HEK293 (cell line): ENCODE measurements at regions not wholly inside any gene's neighbourhood (a gene's known extent, or its start where the extent isn't known, plus 50 kb on each side); places are given as distances from the start of the nearest gene placed in this dataset.

Experiments
- CTCF ChIA-PET: fragments of 350-600 bp; formaldehyde crosslinking; extraction: SDS; loops from one replicate; lab custom pipeline; 2021; ENCODE audit warnings: antibody characterized with exemption; lab: Yijun Ruan, JAX
- POLR2A ChIA-PET: fragments of 300-600 bp; formaldehyde crosslinking; extraction: SDS; loops from one replicate; lab custom pipeline; 2020; ENCODE audit warnings: antibody characterized with exemption, inconsistent platforms; lab: Yijun Ruan, JAX
- H3K27ac ChIP-seq: fragments of 200-500 bp; sonication (Bioruptor generic); 2 replicates; pipeline ENCODE4 v1.5.1; 2014; ENCODE audit warnings: low read depth, low read length, control low read depth, inconsistent platforms; ENCODE audit errors: extremely low read depth
- H3K36me3 ChIP-seq, 2 experiments: fragments of 200-500 bp in 1 of 2; sonication (Bioruptor generic) in 1 of 2; 1 replicate in 1 of 2; 2 replicates in 1 of 2; pipeline ENCODE4 v1.5.1; 2014 to 2017; ENCODE audit warnings: inconsistent platforms in 2 of 2, low read length in 2 of 2; ENCODE audit not compliant: control insufficient read depth in 2 of 2, insufficient read depth in 1 of 2
- H3K4me1 ChIP-seq: fragments of 200-500 bp; sonication (Bioruptor generic); 2 replicates; pipeline ENCODE4 v1.5.1; 2014; ENCODE audit warnings: mild to moderate bottlenecking, low read length, inconsistent platforms; ENCODE audit not compliant: control insufficient read depth, insufficient read depth
- H3K4me3 ChIP-seq: 2 replicates; pipeline ENCODE4 v1.5.1; 2011; ENCODE audit warnings: low read depth, mild to moderate bottlenecking, control low read depth, low read length, moderate library complexity
- H3K9me3 ChIP-seq: fragments of 200-500 bp; sonication (Bioruptor generic); 2 replicates; pipeline ENCODE4 v1.5.1; 2014; ENCODE audit warnings: low read depth, low read length, inconsistent platforms; ENCODE audit not compliant: control insufficient read depth, insufficient read depth
- GFI1B ChIP-seq: fragments of 450-650 bp; formaldehyde crosslinking; IDR thresholded peaks from 2 replicates; pipeline ENCODE4 v1.5.1; 2016; ENCODE audit warnings: missing biosample characterization, missing genetic modification characterization
- GLIS1 ChIP-seq: fragments of 450-650 bp; formaldehyde crosslinking; IDR thresholded peaks from 2 replicates; pipeline ENCODE4 v1.5.1; 2016; ENCODE audit warnings: missing biosample characterization, missing genetic modification characterization
- KLF9 ChIP-seq: fragments of 450-650 bp; formaldehyde crosslinking; IDR thresholded peaks from 2 replicates; pipeline ENCODE4 v1.5.1; 2016; ENCODE audit warnings: missing biosample characterization, missing genetic modification characterization, low read depth
- MEIS1 ChIP-seq: sonication (generic); formaldehyde crosslinking; IDR thresholded peaks from 2 replicates; pipeline ENCODE4 v1.8.1; 2022; ENCODE audit warnings: missing genetic modification reagents, mild to moderate bottlenecking, borderline replicate concordance
- SCRT2 ChIP-seq: fragments of 450-650 bp; formaldehyde crosslinking; IDR thresholded peaks from 2 replicates; pipeline ENCODE4 v1.5.1; 2016; ENCODE audit warnings: missing biosample characterization, missing genetic modification characterization
- ZFHX2 ChIP-seq: fragments of 450-650 bp; formaldehyde crosslinking; conservative IDR thresholded peaks from 2 replicates; pipeline ENCODE4 v1.5.1; 2016; ENCODE audit warnings: missing biosample characterization, missing genetic modification characterization
- ZFP69B ChIP-seq: fragments of 450-650 bp; formaldehyde crosslinking; IDR thresholded peaks from 2 replicates; pipeline ENCODE4 v1.5.1; 2016; ENCODE audit warnings: missing biosample characterization, missing genetic modification characterization
- ZNF146 ChIP-seq: fragments of 450-650 bp; formaldehyde crosslinking; IDR thresholded peaks from 2 replicates; pipeline ENCODE4 v1.5.1; 2016; ENCODE audit warnings: missing biosample characterization, missing genetic modification characterization
- ZNF211 ChIP-seq: fragments of 450-650 bp; formaldehyde crosslinking; IDR thresholded peaks from 2 replicates; pipeline ENCODE4 v1.5.1; 2016; ENCODE audit warnings: low read depth, missing biosample characterization, missing genetic modification characterization
- ZNF248 ChIP-seq: fragments of 450-650 bp; formaldehyde crosslinking; IDR thresholded peaks from 2 replicates; pipeline ENCODE4 v1.5.1; 2017; ENCODE audit warnings: missing biosample characterization, missing genetic modification characterization
- ZNF391 ChIP-seq: fragments of 450-650 bp; formaldehyde crosslinking; IDR thresholded peaks from 2 replicates; pipeline ENCODE4 v1.5.1; 2016; ENCODE audit warnings: low read depth, missing biosample characterization, missing genetic modification characterization, borderline replicate concordance
- ZNF473 ChIP-seq: fragments of 450-650 bp; formaldehyde crosslinking; IDR thresholded peaks from 2 replicates; pipeline ENCODE4 v1.5.1; 2017; ENCODE audit warnings: missing biosample characterization, missing genetic modification characterization
- ZNF558 ChIP-seq: fragments of 450-650 bp; formaldehyde crosslinking; IDR thresholded peaks from 2 replicates; pipeline ENCODE4 v1.5.1; 2016; ENCODE audit warnings: missing biosample characterization, missing genetic modification characterization
- ZNF624 ChIP-seq: fragments of 450-650 bp; formaldehyde crosslinking; IDR thresholded peaks from 2 replicates; pipeline ENCODE4 v1.5.1; 2017; ENCODE audit warnings: missing biosample characterization, missing genetic modification characterization
- ZNF843 ChIP-seq: fragments of 450-650 bp; formaldehyde crosslinking; IDR thresholded peaks from 2 replicates; pipeline ENCODE4 v1.5.1; 2016; ENCODE audit warnings: missing biosample characterization, missing genetic modification characterization
- ZSCAN16 ChIP-seq: fragments of 450-650 bp; formaldehyde crosslinking; IDR thresholded peaks from 2 replicates; pipeline ENCODE4 v1.5.1; 2016; ENCODE audit warnings: missing biosample characterization, missing genetic modification characterization
- TF ChIP-seq, protein P1 (sequence below): fragments of 450-650 bp; formaldehyde crosslinking; IDR thresholded peaks from 2 replicates; pipeline ENCODE4 v1.5.1; 2016; ENCODE audit warnings: missing biosample characterization, missing genetic modification characterization
- TF ChIP-seq, protein P2 (sequence below): fragments of 450-650 bp; formaldehyde crosslinking; IDR thresholded peaks from 2 replicates; pipeline ENCODE4 v1.5.1; 2016; ENCODE audit warnings: missing biosample characterization, missing genetic modification characterization, borderline replicate concordance
- TF ChIP-seq, protein P3 (sequence below): fragments of 450-650 bp; formaldehyde crosslinking; IDR thresholded peaks from 2 replicates; pipeline ENCODE4 v1.5.1; 2016; ENCODE audit warnings: missing biosample characterization, missing genetic modification characterization
- TF ChIP-seq, protein P4 (sequence below): fragments of 450-650 bp; formaldehyde crosslinking; IDR thresholded peaks from 2 replicates; pipeline ENCODE4 v1.5.1; 2017; ENCODE audit warnings: missing biosample characterization, missing genetic modification characterization
- TF ChIP-seq, protein P5 (sequence below): fragments of 450-650 bp; formaldehyde crosslinking; IDR thresholded peaks from 2 replicates; pipeline ENCODE4 v1.5.1; 2016; ENCODE audit warnings: missing biosample characterization, missing genetic modification characterization

DNA sequence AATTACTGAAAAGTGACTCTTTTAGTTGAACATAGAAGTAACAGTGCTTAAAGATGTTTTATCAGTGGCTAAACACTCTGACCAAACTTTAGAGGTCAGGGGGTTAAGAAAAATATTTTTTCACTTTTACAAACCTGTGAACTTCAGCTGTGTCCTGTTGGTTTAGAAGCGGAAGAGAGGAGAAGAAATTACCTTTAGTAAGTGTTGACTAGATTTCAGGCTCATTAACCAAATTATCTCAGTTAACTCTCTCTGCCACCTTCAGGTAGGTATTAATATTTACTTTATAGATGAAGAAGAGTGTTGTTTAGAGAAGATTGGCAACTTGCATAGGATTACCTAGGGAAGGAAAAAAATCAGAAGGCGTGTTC lies 151.9 kb upstream of the CMC1 start (continued):
- TF ChIP-seq, protein P1, sequence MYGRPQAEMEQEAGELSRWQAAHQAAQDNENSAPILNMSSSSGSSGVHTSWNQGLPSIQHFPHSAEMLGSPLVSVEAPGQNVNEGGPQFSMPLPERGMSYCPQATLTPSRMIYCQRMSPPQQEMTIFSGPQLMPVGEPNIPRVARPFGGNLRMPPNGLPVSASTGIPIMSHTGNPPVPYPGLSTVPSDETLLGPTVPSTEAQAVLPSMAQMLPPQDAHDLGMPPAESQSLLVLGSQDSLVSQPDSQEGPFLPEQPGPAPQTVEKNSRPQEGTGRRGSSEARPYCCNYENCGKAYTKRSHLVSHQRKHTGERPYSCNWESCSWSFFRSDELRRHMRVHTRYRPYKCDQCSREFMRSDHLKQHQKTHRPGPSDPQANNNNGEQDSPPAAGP (tag by site-specific recombination): no peak
- TF ChIP-seq ZFP69B (tag by site-specific recombination) (no peak), ZNF211 (tag by site-specific recombination) (no peak), MEIS1 (CRISPR knock-in tag) (no peak), ZNF843 (tag by site-specific recombination) (no peak), ZNF248 (tag by site-specific recombination) (no peak), ZNF473 (tag by site-specific recombination) (no peak), GLIS1 (no peak)
- TF ChIP-seq, protein P2, sequence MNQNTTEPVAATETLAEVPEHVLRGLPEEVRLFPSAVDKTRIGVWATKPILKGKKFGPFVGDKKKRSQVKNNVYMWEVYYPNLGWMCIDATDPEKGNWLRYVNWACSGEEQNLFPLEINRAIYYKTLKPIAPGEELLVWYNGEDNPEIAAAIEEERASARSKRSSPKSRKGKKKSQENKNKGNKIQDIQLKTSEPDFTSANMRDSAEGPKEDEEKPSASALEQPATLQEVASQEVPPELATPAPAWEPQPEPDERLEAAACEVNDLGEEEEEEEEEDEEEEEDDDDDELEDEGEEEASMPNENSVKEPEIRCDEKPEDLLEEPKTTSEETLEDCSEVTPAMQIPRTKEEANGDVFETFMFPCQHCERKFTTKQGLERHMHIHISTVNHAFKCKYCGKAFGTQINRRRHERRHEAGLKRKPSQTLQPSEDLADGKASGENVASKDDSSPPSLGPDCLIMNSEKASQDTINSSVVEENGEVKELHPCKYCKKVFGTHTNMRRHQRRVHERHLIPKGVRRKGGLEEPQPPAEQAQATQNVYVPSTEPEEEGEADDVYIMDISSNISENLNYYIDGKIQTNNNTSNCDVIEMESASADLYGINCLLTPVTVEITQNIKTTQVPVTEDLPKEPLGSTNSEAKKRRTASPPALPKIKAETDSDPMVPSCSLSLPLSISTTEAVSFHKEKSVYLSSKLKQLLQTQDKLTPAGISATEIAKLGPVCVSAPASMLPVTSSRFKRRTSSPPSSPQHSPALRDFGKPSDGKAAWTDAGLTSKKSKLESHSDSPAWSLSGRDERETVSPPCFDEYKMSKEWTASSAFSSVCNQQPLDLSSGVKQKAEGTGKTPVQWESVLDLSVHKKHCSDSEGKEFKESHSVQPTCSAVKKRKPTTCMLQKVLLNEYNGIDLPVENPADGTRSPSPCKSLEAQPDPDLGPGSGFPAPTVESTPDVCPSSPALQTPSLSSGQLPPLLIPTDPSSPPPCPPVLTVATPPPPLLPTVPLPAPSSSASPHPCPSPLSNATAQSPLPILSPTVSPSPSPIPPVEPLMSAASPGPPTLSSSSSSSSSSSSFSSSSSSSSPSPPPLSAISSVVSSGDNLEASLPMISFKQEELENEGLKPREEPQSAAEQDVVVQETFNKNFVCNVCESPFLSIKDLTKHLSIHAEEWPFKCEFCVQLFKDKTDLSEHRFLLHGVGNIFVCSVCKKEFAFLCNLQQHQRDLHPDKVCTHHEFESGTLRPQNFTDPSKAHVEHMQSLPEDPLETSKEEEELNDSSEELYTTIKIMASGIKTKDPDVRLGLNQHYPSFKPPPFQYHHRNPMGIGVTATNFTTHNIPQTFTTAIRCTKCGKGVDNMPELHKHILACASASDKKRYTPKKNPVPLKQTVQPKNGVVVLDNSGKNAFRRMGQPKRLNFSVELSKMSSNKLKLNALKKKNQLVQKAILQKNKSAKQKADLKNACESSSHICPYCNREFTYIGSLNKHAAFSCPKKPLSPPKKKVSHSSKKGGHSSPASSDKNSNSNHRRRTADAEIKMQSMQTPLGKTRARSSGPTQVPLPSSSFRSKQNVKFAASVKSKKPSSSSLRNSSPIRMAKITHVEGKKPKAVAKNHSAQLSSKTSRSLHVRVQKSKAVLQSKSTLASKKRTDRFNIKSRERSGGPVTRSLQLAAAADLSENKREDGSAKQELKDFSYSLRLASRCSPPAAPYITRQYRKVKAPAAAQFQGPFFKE (tag by site-specific recombination): no peak
- TF ChIP-seq, protein P3, sequence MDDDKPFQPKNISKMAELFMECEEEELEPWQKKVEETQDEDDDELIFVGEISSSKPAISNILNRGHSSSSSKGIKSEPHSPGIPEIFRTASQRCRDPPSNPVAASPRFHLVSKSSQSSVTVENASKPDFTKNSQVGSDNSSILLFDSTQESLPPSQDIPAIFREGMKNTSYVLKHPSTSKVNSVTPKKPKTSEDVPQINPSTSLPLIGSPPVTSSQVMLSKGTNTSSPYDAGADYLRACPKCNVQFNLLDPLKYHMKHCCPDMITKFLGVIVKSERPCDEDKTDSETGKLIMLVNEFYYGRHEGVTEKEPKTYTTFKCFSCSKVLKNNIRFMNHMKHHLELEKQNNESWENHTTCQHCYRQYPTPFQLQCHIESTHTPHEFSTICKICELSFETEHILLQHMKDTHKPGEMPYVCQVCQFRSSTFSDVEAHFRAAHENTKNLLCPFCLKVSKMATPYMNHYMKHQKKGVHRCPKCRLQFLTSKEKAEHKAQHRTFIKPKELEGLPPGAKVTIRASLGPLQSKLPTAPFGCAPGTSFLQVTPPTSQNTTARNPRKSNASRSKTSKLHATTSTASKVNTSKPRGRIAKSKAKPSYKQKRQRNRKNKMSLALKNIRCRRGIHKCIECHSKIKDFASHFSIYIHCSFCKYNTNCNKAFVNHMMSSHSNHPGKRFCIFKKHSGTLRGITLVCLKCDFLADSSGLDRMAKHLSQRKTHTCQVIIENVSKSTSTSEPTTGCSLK (tag by site-specific recombination): no peak
- TF ChIP-seq, protein P4, sequence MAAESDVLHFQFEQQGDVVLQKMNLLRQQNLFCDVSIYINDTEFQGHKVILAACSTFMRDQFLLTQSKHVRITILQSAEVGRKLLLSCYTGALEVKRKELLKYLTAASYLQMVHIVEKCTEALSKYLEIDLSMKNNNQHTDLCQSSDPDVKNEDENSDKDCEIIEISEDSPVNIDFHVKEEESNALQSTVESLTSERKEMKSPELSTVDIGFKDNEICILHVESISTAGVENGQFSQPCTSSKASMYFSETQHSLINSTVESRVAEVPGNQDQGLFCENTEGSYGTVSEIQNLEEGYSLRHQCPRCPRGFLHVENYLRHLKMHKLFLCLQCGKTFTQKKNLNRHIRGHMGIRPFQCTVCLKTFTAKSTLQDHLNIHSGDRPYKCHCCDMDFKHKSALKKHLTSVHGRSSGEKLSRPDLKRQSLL (tag by site-specific recombination): no peak

DNA sequence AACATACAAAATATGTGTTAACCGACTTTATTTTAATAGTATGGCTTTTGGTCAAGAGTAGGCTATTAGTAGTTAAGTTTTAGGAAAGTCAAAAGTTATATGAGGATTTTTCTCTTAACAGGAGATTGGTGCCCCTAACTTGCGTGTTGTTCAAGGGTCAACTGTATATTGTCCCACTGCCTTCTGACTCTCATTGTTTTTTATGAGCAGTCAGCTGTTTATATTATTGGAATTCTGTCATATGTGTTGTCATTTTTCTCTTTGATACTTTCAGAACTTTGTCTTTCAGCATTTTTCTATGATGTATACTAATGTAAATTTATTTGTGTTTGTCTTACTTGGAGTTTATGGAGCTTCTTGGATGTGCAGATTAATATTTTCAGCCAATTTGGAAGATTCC lies 142.1 kb upstream of the CMC1 start:
- POLR2A ChIA-PET: no interaction called here
- no peak overlapping the region for H3K4me3 ChIP-seq
- TF ChIP-seq ZNF558 (no peak), ZFHX2 (tag by site-specific recombination) (no peak), SCRT2 (no peak), GFI1B (tag by site-specific recombination) (no peak), ZNF624 (no peak), ZNF391 (tag by site-specific recombination) (no peak), KLF9 (no peak), ZNF146 (tag by site-specific recombination) (no peak), ZSCAN16 (no peak)
- TF ChIP-seq, protein P5, sequence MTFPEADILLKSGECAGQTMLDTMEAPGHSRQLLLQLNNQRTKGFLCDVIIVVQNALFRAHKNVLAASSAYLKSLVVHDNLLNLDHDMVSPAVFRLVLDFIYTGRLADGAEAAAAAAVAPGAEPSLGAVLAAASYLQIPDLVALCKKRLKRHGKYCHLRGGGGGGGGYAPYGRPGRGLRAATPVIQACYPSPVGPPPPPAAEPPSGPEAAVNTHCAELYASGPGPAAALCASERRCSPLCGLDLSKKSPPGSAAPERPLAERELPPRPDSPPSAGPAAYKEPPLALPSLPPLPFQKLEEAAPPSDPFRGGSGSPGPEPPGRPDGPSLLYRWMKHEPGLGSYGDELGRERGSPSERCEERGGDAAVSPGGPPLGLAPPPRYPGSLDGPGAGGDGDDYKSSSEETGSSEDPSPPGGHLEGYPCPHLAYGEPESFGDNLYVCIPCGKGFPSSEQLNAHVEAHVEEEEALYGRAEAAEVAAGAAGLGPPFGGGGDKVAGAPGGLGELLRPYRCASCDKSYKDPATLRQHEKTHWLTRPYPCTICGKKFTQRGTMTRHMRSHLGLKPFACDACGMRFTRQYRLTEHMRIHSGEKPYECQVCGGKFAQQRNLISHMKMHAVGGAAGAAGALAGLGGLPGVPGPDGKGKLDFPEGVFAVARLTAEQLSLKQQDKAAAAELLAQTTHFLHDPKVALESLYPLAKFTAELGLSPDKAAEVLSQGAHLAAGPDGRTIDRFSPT (tag by site-specific recombination): no peak
- TF ChIP-seq, all 188 proteins: peak for 0
- CTCF ChIA-PET: no interaction called here
- no peaks in the 10 kb centered on the region for H3K4me1 ChIP-seq
- no peak overlapping the region for H3K27ac ChIP-seq
- H3K9me3 ChIP-seq: no peaks in the 10 kb centered on the region
- no peaks in the 10 kb centered on the region for H3K36me3 ChIP-seq
